ENCODE measurements at regions not wholly inside any gene's neighbourhood (a gene's known extent, or its start where the extent isn't known, plus 50 kb on each side); places are given as distances from the start of the nearest gene placed in this dataset.

DNA sequence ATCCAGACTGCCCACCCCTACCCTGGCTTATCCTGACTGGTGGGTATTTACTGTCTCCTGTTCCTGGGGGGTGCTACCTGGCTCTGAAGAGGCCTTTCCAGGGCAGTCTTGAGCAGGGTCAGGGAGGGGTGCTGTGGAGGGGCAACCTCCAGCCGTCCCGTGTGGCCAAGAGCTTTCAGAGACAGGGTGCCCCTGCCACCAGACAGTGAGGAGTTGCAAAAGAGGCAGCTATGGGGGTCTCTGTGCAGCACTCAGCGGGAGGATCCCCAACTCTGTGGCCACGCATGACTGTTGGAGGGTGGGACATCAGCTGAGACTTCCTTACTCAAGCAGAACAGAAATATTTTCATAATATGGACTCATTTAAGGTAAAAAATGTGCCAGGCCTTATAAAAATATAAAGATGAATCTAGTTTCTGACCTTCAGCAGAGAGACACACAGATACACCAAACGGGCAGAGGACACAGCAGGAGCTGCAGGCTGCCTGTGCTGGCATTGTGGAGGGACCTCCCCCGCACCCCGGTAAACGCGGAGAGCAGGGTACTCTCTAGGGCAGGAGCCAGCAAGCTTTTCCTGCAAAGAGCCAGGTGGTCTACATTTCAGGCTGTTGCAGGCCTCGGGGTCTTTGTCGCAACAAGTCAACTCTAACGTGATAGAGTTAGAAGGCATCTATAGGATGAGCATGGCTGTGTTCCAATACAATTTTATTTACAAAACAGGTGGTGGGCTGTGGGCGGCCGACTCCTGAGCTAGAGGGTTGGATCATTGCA lies 252.6 kb downstream of the RHOU start:
- Histone ChIP-seq H3K9me3 (ENCODE audit: severe bottlenecking) (no peaks in the 10 kb centered on the region), H3K27ac (ENCODE audit: poor library complexity, severe bottlenecking) (no peak overlapping the region), H3K27me3 (ENCODE audit: insufficient read depth, poor library complexity, severe bottlenecking) (no peaks in the 10 kb centered on the region), H3K4me1 (ENCODE audit: insufficient read depth, poor library complexity, severe bottlenecking) (no peaks in the 10 kb centered on the region), H3K36me3 (ENCODE audit: low read depth) (no peaks in the 10 kb centered on the region), H3K4me3 (ENCODE audit: severe bottlenecking) (no peak overlapping the region)
- TF ChIP-seq, protein P1, sequence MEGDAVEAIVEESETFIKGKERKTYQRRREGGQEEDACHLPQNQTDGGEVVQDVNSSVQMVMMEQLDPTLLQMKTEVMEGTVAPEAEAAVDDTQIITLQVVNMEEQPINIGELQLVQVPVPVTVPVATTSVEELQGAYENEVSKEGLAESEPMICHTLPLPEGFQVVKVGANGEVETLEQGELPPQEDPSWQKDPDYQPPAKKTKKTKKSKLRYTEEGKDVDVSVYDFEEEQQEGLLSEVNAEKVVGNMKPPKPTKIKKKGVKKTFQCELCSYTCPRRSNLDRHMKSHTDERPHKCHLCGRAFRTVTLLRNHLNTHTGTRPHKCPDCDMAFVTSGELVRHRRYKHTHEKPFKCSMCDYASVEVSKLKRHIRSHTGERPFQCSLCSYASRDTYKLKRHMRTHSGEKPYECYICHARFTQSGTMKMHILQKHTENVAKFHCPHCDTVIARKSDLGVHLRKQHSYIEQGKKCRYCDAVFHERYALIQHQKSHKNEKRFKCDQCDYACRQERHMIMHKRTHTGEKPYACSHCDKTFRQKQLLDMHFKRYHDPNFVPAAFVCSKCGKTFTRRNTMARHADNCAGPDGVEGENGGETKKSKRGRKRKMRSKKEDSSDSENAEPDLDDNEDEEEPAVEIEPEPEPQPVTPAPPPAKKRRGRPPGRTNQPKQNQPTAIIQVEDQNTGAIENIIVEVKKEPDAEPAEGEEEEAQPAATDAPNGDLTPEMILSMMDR (IDR thresholded peaks at IDR 0.05; ENCODE audit: poor library complexity, severe bottlenecking) = no peak
- DNase-seq (ENCODE audit: low spot score) (no peak), ATAC-seq (ENCODE audit: low read depth) (no peak)

DNA sequence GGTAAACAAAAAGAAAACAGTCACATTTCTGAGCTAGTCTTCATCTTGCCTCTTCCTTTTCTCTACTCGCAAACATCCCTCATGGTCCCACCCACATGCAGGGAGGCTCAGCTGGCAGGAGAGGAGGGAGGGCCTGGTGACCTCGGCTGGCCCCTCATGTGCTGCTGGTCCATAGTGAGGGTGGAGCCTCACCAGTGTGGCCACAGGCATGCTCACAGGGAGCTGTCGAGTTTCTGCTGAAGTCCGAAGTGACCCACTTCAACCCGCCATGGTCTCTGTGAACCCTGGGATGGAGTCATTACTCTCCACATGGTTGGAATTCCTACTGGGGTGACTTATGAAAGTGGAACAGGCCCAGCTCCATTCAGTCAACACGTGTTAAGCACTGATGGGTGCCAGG lies 253.4 kb downstream of the RHOU start:
- H3K4me1 ChIP-seq (ENCODE audit: insufficient read depth, poor library complexity, severe bottlenecking) = no peaks in the 10 kb centered on the region
- no peaks in the 10 kb centered on the region for H3K27me3 ChIP-seq (ENCODE audit: insufficient read depth, poor library complexity, severe bottlenecking)
- no peak for ATAC-seq (ENCODE audit: low read depth)
- H3K27ac ChIP-seq (ENCODE audit: poor library complexity, severe bottlenecking) = no peak overlapping the region
- TF ChIP-seq, protein P1 (IDR thresholded peaks at IDR 0.05; ENCODE audit: poor library complexity, severe bottlenecking) = no peak
- no peaks in the 10 kb centered on the region for H3K9me3 ChIP-seq (ENCODE audit: severe bottlenecking)
- no peaks in the 10 kb centered on the region for H3K36me3 ChIP-seq (ENCODE audit: low read depth)
- no peak overlapping the region for H3K4me3 ChIP-seq (ENCODE audit: severe bottlenecking)
- no peak for DNase-seq (ENCODE audit: low spot score)

DNA sequence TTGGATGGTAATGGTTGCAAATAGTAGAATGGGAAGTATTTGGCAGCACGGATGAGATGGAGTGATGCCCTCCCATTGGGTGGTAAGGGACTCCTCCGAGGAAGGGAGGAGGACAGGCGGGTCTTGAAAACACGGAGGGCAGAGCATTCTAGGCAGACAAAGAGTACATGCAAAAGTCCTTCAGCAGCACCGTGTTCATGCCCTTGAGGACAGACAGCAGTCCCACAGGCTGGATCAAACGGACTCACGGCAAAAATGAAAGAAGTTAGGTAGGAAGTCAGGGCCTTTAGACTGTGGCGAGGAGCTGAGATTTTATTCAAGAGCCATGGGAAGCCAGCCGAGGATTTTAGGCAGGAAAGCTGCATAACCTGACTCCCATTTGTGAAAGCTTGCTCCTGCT lies 253.9 kb downstream of the RHOU start:
- no peak overlapping the region for H3K4me3 ChIP-seq (ENCODE audit: severe bottlenecking)
- TF ChIP-seq, protein P1 (IDR thresholded peaks at IDR 0.05; ENCODE audit: poor library complexity, severe bottlenecking) = no peak
- ATAC-seq (ENCODE audit: low read depth) (no peak), DNase-seq (ENCODE audit: low spot score) (no peak)
- no peaks in the 10 kb centered on the region for H3K36me3 ChIP-seq (ENCODE audit: low read depth)
- H3K27me3 ChIP-seq (ENCODE audit: insufficient read depth, poor library complexity, severe bottlenecking) = no peaks in the 10 kb centered on the region
- H3K4me1 ChIP-seq (ENCODE audit: insufficient read depth, poor library complexity, severe bottlenecking) = no peaks in the 10 kb centered on the region
- H3K9me3 ChIP-seq (ENCODE audit: severe bottlenecking) = no peaks in the 10 kb centered on the region
- no peak overlapping the region for H3K27ac ChIP-seq (ENCODE audit: poor library complexity, severe bottlenecking)

DNA sequence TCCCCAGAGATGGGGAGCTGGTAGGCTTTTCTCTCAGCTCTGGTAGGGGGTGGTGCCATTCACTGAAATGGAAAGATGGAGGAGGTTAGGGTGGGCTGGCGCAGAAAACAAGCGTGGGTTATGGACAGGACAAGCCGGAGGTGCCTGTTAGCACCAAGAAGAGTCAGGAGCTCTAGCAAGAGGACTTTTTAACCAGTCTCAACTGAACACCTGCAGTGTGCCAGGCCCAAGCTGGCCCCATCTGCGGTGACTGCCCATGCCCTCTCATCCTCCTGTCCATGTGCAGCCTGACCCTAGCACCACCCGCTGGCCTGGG lies 254.4 kb downstream of the RHOU start:
- H3K4me3 ChIP-seq (ENCODE audit: severe bottlenecking) = no peak overlapping the region
- no peaks in the 10 kb centered on the region for H3K4me1 ChIP-seq (ENCODE audit: insufficient read depth, poor library complexity, severe bottlenecking)
- H3K9me3 ChIP-seq (ENCODE audit: severe bottlenecking) = no peaks in the 10 kb centered on the region
- ATAC-seq (ENCODE audit: low read depth) (no peak), DNase-seq (ENCODE audit: low spot score) (no peak)
- no peaks in the 10 kb centered on the region for H3K36me3 ChIP-seq (ENCODE audit: low read depth)
- no peak overlapping the region for H3K27ac ChIP-seq (ENCODE audit: poor library complexity, severe bottlenecking)
- TF ChIP-seq, protein P1 (IDR thresholded peaks at IDR 0.05; ENCODE audit: poor library complexity, severe bottlenecking) = no peak
- no peaks in the 10 kb centered on the region for H3K27me3 ChIP-seq (ENCODE audit: insufficient read depth, poor library complexity, severe bottlenecking)

DNA sequence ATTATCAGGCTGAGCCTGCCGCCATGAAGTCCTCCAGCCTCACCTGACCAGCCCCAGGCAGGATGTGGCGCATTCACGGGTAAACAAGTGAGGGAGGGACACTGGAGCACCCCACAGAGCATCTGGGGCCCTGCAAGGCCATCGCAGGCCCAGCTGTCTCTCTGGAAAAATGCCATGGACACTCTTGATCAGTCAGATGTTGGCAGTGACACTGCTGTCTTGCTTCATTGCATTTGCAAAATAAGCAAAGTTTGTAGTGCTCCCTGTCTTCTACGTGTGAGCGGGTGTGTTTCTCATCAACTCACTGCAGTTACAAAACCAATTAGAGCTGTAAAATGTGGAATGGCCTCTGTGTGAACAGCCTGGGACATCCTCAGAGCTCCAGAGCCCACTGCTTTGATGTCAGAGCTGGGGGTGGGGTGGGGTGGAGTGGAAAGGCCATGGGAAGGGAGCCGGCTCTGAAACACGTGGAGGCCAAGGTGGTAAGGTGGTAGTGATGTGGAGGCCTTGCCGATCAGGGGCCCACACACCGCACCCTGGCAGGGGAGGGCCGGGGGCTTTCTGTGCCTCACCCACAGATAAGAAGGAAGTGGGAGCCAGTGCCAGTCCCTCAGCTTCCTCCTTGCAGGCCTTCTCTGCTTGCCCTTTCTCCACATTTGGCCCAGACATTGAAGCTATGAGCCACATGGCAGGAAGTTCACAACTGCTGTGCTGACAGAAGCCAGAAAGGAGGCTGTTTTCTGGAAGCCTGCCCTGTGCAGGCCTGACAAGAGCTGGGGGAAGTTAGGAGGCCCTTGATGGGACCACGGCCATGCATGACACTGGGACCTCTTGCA lies 254.9 kb downstream of the RHOU start:
- H3K4me3 ChIP-seq (ENCODE audit: severe bottlenecking) = no peak overlapping the region
- no peaks in the 10 kb centered on the region for H3K27me3 ChIP-seq (ENCODE audit: insufficient read depth, poor library complexity, severe bottlenecking)
- no peaks in the 10 kb centered on the region for H3K9me3 ChIP-seq (ENCODE audit: severe bottlenecking)
- DNase-seq (ENCODE audit: low spot score) (no peak), ATAC-seq (ENCODE audit: low read depth) (no peak)
- no peaks in the 10 kb centered on the region for H3K4me1 ChIP-seq (ENCODE audit: insufficient read depth, poor library complexity, severe bottlenecking)
- TF ChIP-seq, protein P1 (IDR thresholded peaks at IDR 0.05; ENCODE audit: poor library complexity, severe bottlenecking) = no peak
- H3K36me3 ChIP-seq (ENCODE audit: low read depth) = no peaks in the 10 kb centered on the region
- no peak overlapping the region for H3K27ac ChIP-seq (ENCODE audit: poor library complexity, severe bottlenecking)

Measured in RWPE2 (cell line).